Neural cell (in vitro differentiated cells): ENCODE measurements at regions not wholly inside any gene's neighbourhood (a gene's known extent, or its start where the extent isn't known, plus 50 kb on each side); places are given as distances from the start of the nearest gene placed in this dataset.

Experiments
- CTCF ChIP-seq: fragments of 450-650 bp; IDR thresholded peaks from 2 replicates; pipeline ENCODE4 v1.5.1; 2014; ENCODE audit warnings: antibody characterized with exemption, mild to moderate bottlenecking, moderate library complexity; ENCODE audit not compliant: poor library complexity, severe bottlenecking
- EZH2 ChIP-seq: fragments of 200-600, 300-800 bp; shearing (Covaris generic), sonication (generic); IDR thresholded peaks from 2 replicates; pipeline ENCODE4 v1.6.1; 2014; ENCODE audit warnings: antibody characterized with exemption, low read length, borderline replicate concordance, mild to moderate bottlenecking; ENCODE audit not compliant: insufficient read depth, poor library complexity, severe bottlenecking
- RAD21 ChIP-seq: fragments of 450-650 bp; conservative IDR thresholded peaks from 2 replicates; pipeline ENCODE4 v1.6.1; 2014; ENCODE audit warnings: antibody characterized with exemption, mild to moderate bottlenecking, moderate library complexity
- TF ChIP-seq, protein P1 (sequence below): IDR thresholded peaks from 2 replicates; pipeline ENCODE4 v1.6.1; 2012; ENCODE audit warnings: borderline replicate concordance

- TF ChIP-seq CTCF = no peak
- TF ChIP-seq EZH2 = no peak
- TF ChIP-seq RAD21 = no peak
- TF ChIP-seq, protein P1, sequence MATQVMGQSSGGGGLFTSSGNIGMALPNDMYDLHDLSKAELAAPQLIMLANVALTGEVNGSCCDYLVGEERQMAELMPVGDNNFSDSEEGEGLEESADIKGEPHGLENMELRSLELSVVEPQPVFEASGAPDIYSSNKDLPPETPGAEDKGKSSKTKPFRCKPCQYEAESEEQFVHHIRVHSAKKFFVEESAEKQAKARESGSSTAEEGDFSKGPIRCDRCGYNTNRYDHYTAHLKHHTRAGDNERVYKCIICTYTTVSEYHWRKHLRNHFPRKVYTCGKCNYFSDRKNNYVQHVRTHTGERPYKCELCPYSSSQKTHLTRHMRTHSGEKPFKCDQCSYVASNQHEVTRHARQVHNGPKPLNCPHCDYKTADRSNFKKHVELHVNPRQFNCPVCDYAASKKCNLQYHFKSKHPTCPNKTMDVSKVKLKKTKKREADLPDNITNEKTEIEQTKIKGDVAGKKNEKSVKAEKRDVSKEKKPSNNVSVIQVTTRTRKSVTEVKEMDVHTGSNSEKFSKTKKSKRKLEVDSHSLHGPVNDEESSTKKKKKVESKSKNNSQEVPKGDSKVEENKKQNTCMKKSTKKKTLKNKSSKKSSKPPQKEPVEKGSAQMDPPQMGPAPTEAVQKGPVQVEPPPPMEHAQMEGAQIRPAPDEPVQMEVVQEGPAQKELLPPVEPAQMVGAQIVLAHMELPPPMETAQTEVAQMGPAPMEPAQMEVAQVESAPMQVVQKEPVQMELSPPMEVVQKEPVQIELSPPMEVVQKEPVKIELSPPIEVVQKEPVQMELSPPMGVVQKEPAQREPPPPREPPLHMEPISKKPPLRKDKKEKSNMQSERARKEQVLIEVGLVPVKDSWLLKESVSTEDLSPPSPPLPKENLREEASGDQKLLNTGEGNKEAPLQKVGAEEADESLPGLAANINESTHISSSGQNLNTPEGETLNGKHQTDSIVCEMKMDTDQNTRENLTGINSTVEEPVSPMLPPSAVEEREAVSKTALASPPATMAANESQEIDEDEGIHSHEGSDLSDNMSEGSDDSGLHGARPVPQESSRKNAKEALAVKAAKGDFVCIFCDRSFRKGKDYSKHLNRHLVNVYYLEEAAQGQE = no peak
Measured at GRCh38 chr6:85172705-85173104, 277.2 kb upstream of the NT5E start.
